HG03457 (cell line): ENCODE measurements at regions not wholly inside any gene's neighbourhood (a gene's known extent, or its start where the extent isn't known, plus 50 kb on each side); places are given as distances from the start of the nearest gene placed in this dataset.

ENCODE experiments used
- ATAC-seq: cut with Tn5 transposase; IDR thresholded peaks from one replicate; pipeline ENCODE4 v1.9.1; 2021; ENCODE audit warnings: moderate number of reproducible peaks; ENCODE audit not compliant: unreplicated experiment

DNA sequence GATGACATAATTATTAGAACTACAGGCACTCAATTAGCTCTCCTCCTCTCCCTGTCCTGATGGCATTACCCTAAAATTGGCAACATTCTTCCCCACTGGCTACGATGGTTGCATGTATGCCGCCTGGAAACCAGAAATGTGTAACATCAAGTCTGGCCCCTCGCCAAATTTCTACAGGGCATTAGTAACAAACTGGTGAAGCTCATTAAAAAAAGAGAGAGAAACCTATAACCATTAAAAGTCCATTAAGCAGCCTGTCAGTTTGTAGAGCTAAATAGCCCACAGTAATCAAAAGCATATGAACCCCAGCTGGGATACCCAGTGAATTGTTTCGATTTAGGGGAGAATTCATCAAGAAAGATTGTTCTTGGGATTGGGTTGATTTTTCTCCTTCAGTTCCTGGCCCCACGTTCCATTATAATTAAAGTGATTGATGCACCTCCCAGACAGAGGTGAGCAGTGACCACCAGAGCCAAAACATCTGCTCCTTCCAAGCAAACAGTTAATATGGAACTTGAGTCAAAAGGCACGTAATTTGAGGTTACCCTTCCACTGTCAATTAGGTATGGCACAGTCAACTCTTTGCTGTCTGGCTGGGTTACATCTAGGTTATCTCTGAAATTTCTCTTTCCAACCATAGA, 208.6 kb downstream of the C1D start:
- ATAC-seq = no peak

DNA sequence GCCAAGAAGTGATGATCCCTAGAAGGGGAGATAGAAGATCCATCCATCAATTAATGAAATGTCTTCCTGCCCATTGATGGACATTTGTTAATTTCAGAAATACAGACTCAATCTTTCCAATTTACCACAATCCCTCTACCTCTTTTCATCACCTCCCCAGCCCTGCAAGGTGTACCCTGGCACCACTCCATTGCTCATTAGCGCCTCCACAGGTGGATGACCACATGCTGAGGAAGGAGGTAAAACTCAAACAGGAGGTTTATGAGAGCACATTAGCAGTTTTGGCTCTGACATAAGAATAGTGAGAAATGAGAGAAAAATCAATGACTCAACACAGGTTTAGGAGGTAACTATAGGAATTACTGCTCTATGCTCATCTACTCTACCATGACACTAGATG, 208.0 kb downstream of the C1D start:
- ATAC-seq = no peak

DNA sequence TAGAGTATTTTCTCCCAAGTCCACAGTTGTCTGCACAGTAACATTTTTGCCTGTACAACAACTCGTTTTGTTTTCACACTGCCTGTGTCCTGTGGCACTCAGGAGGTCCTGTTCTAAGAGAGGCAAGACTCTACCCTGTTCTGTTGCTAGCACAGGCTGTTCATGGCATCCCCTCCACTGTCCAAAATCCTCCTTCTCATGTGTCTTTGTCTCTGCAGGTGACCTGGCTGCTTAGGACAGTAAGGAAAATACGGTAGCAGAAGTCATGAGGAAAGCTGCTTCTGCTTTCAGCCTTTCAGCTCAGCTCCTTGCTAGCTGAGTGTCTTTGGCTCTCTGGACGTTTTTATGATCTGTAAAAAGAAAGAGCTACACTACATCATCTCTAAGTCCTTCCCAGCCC, 205.9 kb downstream of the C1D start:
- no peak for ATAC-seq

DNA sequence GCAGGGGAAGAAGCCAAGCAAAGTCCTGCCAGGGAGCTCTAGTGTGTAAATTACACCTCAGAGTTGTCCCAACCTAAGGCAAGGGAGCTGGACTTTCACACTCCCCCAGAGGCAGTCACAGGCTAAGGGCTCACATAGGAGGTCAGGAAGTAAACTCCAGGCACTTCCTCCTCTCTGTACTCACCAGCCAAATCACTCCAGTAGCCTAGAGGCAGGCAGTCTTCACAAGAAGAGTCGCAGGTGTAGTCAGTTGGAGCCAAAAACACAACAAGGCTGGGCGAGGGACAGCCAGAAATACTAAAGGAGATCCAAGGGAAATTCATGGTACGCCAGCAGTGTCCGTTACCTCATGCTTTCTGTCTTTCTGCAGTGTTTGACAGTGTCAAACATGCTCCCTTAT, 205.0 kb downstream of the C1D start:
- ATAC-seq = no peak

DNA sequence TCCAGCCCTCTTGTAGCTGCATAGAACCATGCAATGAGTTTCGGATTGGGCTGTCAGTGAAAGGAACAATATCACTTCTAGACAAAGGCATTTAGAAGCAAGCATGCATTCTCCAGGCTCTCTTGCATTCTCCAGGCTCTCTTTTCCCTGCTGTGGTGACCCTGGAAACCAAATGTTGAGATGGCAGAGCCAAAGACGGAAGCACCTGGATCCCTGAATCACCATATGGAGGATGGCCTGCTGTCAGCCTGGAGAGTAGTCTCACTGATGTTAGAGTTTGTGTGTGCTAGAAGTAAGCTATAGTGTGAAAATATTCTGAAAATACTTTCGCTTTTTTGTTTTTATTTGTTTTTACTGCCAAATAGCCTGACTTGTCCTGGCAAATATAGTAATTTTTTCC, 203.9 kb downstream of the C1D start:
- ATAC-seq = no peak

DNA sequence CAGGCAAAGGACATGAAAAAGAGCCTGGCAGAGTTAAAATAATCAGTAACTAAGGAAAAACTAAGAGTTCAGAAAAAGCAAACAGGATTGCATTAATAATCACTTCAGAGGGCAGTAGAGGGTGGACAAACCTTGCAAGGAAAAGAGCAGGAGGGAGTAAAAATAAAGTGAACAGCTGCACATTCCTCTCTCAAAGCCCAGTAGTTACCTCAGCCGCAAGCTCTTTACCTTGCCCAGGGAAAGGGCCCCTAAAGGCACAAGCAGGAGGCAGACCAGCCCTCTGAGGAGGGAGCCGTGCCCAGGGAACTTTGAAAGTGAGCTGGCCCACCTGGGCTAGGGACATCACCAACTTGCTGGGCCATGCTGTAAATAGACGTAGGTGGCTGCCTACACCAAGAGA, 196.9 kb downstream of the C1D start:
- ATAC-seq = no peak

DNA sequence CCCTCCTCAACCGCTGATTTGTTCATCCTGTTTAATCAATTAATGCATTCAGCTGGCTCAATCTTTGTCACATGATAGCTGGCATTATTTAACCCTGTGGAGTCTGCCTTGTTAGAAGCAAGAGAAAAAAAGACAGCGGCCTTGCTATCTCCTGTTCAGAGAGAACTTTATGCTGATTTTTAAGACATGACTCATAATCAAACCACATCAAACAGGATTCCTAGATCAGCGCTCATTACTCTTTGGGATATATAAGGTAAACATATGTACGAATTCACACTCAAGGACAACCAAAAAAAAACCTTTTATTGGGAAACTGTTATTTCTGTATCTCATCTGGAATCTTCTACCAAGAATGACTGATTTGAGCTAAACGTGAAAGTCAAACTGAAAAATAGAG, 195.1 kb downstream of the C1D start:
- ATAC-seq = no peak

DNA sequence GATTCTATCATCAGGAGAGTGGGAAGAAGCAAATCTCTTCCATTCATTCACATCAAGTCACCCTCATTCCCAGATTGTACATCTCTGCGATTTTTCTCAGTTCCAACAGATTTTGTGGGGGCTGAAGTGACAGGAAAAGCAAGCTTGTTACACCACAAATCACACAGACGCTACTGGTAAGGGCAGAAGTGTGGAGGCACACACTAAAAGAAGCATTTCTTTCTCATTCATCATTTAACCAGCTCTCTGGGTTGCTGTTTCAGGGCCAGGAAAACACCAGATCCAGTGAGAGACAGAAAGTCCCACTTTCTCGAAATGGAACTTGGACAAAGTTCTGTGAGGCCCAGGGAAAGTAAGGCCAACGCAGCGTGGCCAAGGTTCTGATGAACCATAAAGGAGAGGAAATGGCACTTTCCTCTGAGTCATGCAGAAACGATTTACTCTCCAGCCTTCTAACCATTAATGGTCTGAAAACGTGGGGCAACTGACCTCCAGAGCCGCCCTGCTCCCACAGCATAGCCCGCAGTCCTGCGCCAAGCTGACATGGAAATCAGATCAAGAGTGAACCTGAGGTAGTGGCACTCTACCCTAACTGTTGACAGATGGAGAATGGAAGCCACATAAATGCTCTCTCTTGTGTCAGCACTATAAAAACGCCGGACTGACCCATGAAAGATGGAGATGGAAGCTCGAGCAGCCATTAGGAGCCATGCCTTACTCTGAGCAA, 191.0 kb downstream of the C1D start:
- ATAC-seq = no peak

DNA sequence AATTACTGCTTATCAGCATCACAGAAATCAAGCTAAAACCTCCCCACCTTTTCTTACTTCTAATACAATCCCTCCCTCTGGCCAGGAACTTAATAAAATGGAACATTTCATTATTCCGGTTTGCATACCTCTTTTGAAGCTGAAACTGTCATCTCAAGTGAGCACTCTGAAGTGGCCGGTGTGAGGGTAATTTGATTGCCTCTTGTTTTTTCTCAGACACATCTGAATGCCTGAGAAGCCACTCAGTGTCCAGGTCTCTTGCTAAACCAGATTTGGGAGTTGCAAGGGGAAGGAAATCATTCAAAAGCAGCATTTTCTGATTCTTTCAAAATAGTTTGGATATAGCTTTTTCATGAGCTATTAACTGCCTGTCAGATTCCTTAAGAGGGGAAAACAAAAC, 190.3 kb downstream of the C1D start:
- ATAC-seq = no peak

DNA sequence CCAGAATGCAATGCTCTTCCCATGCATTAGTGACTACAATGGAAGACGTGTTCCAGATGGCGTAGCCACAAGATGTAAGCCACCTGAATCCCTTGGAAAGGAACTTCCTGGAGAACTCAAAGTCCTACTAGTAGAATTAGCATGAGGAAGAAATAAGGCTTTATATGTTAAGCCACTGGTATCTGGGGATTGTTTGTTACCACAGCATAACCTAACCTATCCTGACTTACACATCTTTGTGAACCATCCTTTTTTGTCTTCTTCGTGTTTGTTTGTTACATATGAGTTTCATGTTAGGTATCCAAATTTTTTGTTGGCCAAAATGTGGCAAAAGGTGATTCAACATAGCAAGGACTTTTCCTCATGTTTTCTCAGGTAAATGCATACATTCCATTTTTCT, 188.9 kb downstream of the C1D start:
- ATAC-seq = no peak

DNA sequence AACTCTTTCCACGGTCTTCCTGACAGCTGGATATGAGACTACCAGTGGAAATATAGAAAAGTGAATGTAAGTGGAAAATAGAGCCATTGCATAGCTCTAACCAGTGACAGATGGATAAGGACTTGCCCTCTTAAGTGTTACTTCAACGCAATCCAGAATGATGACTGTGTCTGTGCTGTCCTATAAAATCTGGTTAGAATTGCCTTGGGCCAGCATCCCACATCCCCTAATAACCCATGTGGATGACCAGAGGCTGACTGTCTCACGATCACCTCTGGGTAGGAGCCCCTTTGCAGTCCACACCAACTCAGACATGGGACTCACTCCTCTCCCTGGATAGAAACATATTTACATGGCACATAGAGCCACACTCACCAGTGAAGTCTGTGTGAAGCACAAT, 186.6 kb downstream of the C1D start:
- no peak for ATAC-seq

DNA sequence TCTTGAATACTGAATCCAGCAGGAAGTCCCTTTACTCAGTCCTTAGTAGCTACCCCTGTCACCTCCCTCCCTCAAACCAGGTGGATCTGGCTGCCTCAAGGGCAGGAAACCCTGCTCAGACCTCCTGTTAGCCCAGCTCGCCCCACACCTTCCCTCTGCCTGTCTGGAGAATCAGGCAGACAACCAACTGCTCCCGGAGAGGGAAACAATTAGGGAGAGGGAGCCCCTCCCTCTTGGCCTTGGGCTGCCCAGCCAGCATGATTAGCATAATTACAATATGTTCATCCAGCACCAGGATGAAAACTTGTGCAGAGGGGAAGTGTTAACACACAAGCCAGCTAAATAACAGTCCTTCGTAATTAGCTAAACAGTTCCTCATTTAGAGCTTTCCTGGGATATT, 185.5 kb downstream of the C1D start:
- ATAC-seq = no peak

DNA sequence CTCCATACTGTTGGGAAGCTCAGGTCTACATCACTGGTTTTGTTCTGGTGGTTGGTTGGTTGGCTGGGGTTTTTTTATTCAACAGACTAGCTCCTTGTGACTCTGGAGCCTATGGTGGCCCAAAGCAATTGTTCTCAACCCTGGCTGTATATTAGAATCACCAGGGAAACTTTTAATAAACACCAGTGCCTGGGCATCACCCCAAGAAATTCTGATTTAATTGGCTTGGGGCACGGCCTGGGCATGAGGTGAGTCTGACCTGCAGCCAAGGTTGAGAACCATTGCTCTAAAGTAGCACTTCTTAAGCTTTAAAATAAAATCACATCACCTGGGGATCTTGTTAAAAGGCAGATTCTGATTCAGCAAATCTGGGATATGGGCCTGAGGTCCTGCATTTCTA, 184.1 kb downstream of the C1D start:
- no peak for ATAC-seq

DNA sequence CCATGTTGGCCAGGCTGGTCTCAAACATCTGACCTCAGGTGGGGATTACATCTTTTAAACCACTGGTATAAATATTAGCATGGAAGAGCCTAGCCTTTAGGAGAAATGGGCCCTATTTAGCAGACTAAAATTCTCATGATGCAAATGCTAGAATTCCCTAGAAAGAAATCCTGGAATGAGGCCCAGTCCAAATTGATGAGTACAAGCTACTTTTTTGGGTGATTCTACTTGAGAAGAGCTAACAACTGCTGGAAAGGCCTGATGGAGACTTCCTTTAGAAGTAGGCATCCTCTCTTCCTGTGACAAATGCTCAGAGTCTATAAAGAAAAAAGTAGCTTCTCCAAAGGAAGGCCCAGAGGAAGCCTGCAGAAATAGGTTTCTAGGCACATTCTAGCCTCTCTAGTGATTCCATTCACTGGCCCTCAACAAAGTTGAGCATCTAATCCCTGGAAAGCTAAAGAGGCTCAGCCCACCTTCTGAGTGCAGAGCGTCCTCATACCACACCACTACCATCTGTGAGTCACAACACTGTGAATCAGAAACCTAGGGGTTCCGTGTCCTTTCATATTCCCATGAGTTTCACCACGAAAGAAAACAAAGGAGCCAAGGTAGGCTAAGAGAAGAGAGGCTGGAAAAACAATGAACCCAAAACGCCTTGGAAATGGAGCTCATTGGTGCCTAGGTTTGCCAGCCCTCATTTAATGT, 183.1 kb downstream of the C1D start:
- no peak for ATAC-seq

DNA sequence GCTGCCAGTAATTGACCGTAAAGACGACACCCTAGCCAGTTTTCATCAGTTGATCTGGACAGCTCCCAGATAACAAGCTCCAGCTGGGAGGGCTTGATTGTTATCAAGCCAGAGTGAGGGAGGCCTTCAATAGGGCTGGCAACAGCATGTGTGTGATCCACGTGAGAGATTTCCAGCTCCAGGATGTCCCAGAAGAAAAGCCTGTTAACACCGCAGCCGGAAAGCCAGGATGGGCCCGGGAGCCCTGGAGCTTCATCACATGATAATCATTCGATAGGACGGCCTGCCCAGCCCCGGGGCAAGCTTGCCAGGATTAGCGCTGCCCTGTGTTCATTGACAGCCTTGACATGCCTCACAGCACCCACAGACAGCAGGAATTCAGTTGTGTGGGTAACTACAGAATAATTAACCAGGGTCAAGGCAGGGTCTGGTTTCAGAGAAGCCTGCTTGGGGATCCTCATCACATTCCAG, 182.5 kb downstream of the C1D start:
- ATAC-seq = no peak

DNA sequence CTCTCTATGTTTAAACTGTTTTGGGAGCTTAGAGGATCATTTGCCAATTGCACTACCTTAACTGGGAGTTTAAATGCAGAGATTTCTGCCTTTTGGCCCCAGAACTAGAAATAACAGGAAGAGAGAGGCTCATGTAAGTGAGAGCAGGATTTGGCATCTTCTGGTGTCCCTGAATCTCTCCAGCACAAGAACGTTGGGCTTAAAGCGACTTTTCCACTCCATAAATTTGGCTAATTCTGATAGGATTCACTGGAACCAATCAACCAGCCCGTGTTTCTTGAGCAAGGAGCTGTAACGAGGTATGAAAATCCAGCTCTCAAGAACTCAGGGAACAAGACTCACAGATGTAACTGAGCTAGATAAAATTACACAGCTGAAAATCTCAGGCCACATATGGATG, 181.0 kb downstream of the C1D start:
- ATAC-seq = no peak

DNA sequence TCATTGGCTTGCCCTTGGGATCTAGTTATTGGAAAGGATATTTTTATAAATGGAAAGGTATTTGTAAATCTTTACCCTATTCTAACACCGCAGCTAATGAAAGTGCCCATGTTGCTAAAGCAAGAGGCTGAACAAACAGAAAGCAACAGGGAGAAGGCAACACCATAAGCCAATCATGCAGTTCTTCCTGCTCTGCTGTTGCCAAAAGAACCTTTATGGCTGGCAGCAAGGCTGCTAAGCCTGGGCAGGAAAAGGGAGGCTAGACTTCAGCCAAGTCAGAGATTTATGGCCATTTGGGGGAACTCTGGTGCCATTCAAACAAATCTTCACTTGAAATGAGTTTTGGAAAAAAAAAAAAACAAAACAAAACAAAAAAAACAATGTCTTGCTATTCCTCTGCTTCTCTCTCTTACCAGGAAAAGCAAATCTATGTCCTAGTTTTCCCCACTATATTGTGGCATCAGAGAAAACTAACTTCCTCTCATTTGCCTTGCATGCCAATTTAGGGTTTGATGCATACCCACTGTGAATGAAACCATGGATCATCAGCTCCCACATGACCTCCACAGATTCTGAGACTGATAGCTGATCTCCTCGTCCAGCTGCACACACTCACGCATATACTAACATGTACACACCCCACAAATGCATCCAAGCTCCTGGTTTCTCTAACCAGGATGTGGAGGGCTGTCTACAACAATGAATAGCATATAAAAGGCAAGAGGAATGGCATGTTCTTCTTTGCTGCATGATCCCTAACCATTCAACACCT, 179.3 kb downstream of the C1D start:
- no peak for ATAC-seq

DNA sequence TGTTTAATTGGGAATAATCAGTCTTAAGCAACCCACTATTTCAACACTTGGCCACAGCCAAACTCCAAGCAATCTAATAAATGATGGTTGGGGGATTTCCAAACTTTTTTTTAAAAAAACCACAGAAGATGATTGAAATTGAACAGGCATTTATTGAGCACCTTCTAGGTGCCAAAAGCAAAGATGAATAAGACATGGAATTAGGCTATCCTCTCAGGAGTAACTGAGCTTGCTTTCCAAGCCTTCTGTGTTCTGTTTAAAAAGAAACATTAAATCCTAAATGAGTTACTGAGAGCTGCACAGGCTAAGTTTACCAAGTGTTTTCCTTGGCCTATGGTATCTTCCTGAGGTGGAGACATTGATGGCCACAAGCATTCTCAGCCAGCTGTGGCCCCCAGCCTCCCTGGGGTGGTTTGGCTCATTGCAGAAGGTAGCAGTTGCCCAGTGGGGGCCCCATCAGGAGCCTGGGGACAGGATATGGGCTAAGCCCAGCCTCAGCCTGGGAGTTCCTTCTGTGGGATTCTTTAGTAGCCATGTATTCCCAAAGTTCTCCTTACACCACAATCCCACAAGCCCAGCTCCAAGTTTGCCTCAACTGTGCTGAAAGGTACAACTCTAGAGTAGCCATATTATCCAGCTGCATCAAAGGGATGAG, 174.3 kb downstream of the C1D start:
- no peak for ATAC-seq

DNA sequence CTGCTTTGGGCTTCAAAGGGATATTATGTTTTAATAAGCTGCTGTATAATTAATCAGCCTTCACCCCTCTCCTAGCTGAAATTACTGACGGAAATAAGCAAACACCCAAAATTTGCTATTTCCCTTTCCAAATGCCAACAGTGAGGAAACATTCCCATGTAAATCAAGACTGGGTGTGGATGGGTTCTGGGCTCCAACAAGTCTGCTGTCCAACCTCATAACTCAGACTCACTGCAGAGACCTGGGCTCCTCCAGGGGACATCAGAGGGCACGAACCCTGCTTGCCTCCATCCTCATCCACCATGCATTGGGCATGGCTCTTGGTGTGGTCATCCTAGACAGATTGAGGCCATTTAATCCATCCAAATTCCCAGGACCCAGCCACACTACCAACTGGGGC, 173.7 kb downstream of the C1D start:
- no peak for ATAC-seq

DNA sequence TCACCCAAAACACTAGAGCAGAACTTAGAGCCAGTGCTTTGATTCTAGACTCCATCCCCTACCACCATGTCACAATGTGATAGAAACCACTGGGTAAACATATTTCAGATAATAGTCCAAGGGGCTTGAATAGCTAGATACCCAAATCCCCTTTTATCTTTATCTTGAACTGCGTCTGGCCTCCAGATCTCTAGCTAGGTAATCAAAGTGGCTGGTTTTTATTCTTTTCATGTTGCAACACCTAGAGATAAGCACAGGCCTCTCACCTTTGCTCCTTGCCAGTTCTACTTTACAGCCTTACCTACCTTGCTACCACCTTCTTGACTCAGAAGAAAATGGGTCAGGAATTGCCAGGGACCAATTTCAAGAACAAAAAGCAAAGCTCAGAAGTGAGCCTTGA, 171.2 kb downstream of the C1D start:
- no peak for ATAC-seq

DNA sequence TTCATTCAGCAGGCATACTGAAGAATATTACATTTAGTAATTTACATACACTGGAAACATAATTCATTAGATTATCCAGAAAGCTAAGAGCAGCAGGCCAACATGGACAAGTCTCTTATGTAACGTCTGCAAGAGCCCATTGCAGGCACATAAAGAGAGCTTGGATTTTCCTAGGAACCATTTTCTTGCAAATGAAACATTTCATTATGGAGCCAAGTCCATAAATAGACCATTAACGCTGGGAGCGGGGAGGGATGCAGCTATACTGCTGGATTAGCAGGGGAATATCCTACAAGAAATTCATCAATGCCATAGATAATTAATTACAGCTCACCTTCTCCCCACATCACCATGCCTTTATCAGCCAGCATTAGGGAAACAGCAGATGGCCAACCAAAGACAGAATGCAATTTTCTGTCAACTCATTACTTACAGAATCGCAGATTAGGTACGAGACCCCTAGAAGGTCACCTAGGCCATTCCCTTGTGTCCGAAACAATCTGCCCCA, 170.4 kb downstream of the C1D start:
- no peak for ATAC-seq
